Right lobe of liver (tissue), 6 donors: ENCODE measurements at regions not wholly inside any gene's neighbourhood (a gene's known extent, or its start where the extent isn't known, plus 50 kb on each side); places are given as distances from the start of the nearest gene placed in this dataset.

Source experiments
- ATAC-seq, 4 donors: fragments of 200-7000 bp; cut with Tn5 transposase; one replicate each; pipeline ENCODE4 v1.9.1; 2020; ENCODE audit warnings: mild to moderate bottlenecking in 4 of 4, moderate library complexity in 4 of 4
- DNase-seq, 3 donors: peaks; one replicate each; pipeline ENCODE4 v3.0.0-alpha.2; 2020
- H3K27ac ChIP-seq, 3 donors: fragments of 200-600 bp; one replicate each; pipeline ENCODE4 v1.8.0; 2022
- H3K27me3 ChIP-seq, 2 donors: fragments of 200-600 bp; one replicate each; pipeline ENCODE4 v1.8.0; 2022
- H3K36me3 ChIP-seq, 4 donors: fragments of 200-600 bp; sonication (generic) in 1 of 4; one replicate each; pipeline versions ENCODE4 v1.5.1 to v1.8.0; 2017 to 2022; ENCODE audit warnings: control low read depth in 1 of 4
- H3K4me1 ChIP-seq, 4 donors: fragments of 200-600 bp; sonication (generic) in 1 of 4; one replicate each; pipeline versions ENCODE4 v1.5.1 to v1.8.0; 2017 to 2022; ENCODE audit warnings: control low read depth in 1 of 4
- H3K4me3 ChIP-seq, 3 donors: fragments of 200-600 bp; one replicate each; pipeline ENCODE4 v1.8.0; 2022
- H3K9me3 ChIP-seq, 4 donors: fragments of 200-600 bp; sonication (generic) in 1 of 4; one replicate each; pipeline versions ENCODE4 v1.5.1 to v1.8.0; 2017 to 2022; ENCODE audit warnings: control low read depth in 1 of 4
- CTCF ChIP-seq, 4 donors: fragments of 200-600 bp in 3 of 4; fragments of 450-650 bp in 1 of 4; IDR thresholded peaks; one replicate each; pipeline versions ENCODE4 v1.5.1 to v1.8.0; 2016 to 2022; ENCODE audit warnings: antibody characterized with exemption in 4 of 4, mild to moderate bottlenecking in 2 of 4
- POLR2A ChIP-seq: fragments of 450-650 bp; IDR thresholded peaks from one replicate; pipeline ENCODE4 v1.6.1; 2017; ENCODE audit warnings: antibody characterized with exemption, mild to moderate bottlenecking
- WGBS: methylation state at CpG from one replicate; pipeline ENCODE4 v1.1.6; 2018; ENCODE audit warnings: low coverage, low lambda C conversion rate; ENCODE audit not compliant: insufficient coverage; ENCODE audit errors: missing lambda C conversion rate; 5-methylcytosine and 5-hydroxymethylcytosine counted together
- intact Hi-C, 2 donors: fragments of 100-400 bp; cut with DNase I; formaldehyde crosslinking; loops; one replicate each; pipeline versions ENCODE4 v1.11.2 to v1.14.1; 2022
- donor health status: DM: no; HTN: yes; CAD: no.
- donor health status: DM: no; HTN: no; CAD: no.
- donor health status: DM: no; HTN: no; CAD: no.
- donor health status: DM: no; HTN: yes; CAD: no.
- donor health status: DM: no; HTN: yes; CAD: no.

GRCh38 chr2:117436697-117437096 is 377.8 kb upstream of the DDX18 start:
- no peak for TF ChIP-seq POLR2A
- no peak for TF ChIP-seq CTCF (IDR thresholded peaks at IDR 0.05)
- Histone ChIP-seq H3K27ac (no peak overlapping the region), H3K27me3 (no peaks in the 10 kb centered on the region), H3K4me3 (no peak overlapping the region), H3K36me3 (no peaks in the 10 kb centered on the region), H3K4me1 (no peaks in the 10 kb centered on the region), H3K9me3 (no peaks in the 10 kb centered on the region)
- intact Hi-C loops: no loop called here
- 52% methylated on average over 3 of the region's 3 CpGs for WGBS
- DNase-seq (no peak), ATAC-seq (no peak)

- 39% methylated on average over 6 of the region's 7 CpGs for WGBS
- Histone ChIP-seq H3K9me3 (no peaks in the 10 kb centered on the region), H3K27ac (no peak overlapping the region), H3K4me3 (no peak overlapping the region), H3K27me3 (no peaks in the 10 kb centered on the region), H3K4me1 (no peaks in the 10 kb centered on the region), H3K36me3 (no peaks in the 10 kb centered on the region)
- ATAC-seq (peak in 3 of 4 donors; percentile 29 to 41 (median 36)), DNase-seq (no peak)
- intact Hi-C loops: no loop called here
- TF ChIP-seq CTCF (IDR thresholded peaks at IDR 0.05): peak; percentile 35 to 52 (median 42)
- no peak for TF ChIP-seq POLR2A
Observed at GRCh38 chr2:117470311-117471095, 344.0 kb upstream of the DDX18 start.

- Histone ChIP-seq H3K27me3 (no peaks in the 10 kb centered on the region), H3K36me3 (no peaks in the 10 kb centered on the region), H3K4me1 (no peaks in the 10 kb centered on the region), H3K27ac (no peak overlapping the region), H3K9me3 (peaks cover 0 to 6% (median 0%) of the 10 kb centered on the region in 4 donors), H3K4me3 (no peak overlapping the region)
- intact Hi-C loops: no loop called here
- DNase-seq (no peak), ATAC-seq (no peak)
- TF ChIP-seq CTCF (IDR thresholded peaks at IDR 0.05) (no peak), POLR2A (no peak)
- 20% methylated on average over 1 of the region's 1 CpG for WGBS
Observed at GRCh38 chr2:117481608-117482007, 332.9 kb upstream of the DDX18 start.

- no peak for TF ChIP-seq CTCF (IDR thresholded peaks at IDR 0.05)
- TF ChIP-seq POLR2A: no peak
- DNase-seq (no peak), ATAC-seq (no peak)
- WGBS: 100% methylated on average over 1 of the region's 3 CpGs
- Histone ChIP-seq H3K27me3 (no peaks in the 10 kb centered on the region), H3K4me1 (no peaks in the 10 kb centered on the region), H3K9me3 (no peaks in the 10 kb centered on the region), H3K27ac (no peak overlapping the region), H3K36me3 (no peaks in the 10 kb centered on the region), H3K4me3 (no peak overlapping the region)
- intact Hi-C loops: no loop called here
Observed at GRCh38 chr2:117485588-117485987, 328.9 kb upstream of the DDX18 start.
